ENCODE measurements at regions not wholly inside any gene's neighbourhood (a gene's known extent, or its start where the extent isn't known, plus 50 kb on each side); places are given as distances from the start of the nearest gene placed in this dataset.
A peak's percentile ranks its signal among the peaks of the same experiment; 100 is the strongest.
"Not testable (repeated sequence)": the region's sequence is repeated elsewhere in the genome, so short reads cannot be mapped to it uniquely, and the experiment has no call there.

GRCh38 chr3:5698851-5699250, 511.3 kb downstream of the EDEM1 start:
- Mint-ChIP-seq H3K36me3 (no peaks in the 10 kb centered on the region), H3K27me3 (no peaks in the 10 kb centered on the region), H3K4me3 (no peak overlapping the region), H3K4me1 (peaks cover 2 to 6% of the 10 kb centered on the region in 2 donors), H3K27ac (no peak overlapping the region), H3K9me3 (no peaks in the 10 kb centered on the region)
- no peak for DNase-seq
- ATAC-seq (replicated peaks): no peak

GRCh38 chr3:5699313-5699712, 511.8 kb downstream of the EDEM1 start:
- no peak for ATAC-seq (replicated peaks)
- Mint-ChIP-seq H3K27ac (no peak overlapping the region), H3K4me1 (peaks cover 2 to 6% of the 10 kb centered on the region in 2 donors), H3K9me3 (no peaks in the 10 kb centered on the region), H3K27me3 (no peaks in the 10 kb centered on the region), H3K36me3 (no peaks in the 10 kb centered on the region), H3K4me3 (no peak overlapping the region)
- no peak for DNase-seq

GRCh38 chr3:5699811-5700210, 512.3 kb downstream of the EDEM1 start:
- H3K27ac Mint-ChIP-seq: no peak overlapping the region
- no peaks in the 10 kb centered on the region for H3K27me3 Mint-ChIP-seq
- H3K4me1 Mint-ChIP-seq: peaks cover 2 to 6% of the 10 kb centered on the region in 2 donors
- no peaks in the 10 kb centered on the region for H3K36me3 Mint-ChIP-seq
- no peak overlapping the region for H3K4me3 Mint-ChIP-seq
- DNase-seq: no peak
- H3K9me3 Mint-ChIP-seq: no peaks in the 10 kb centered on the region
- no peak for ATAC-seq (replicated peaks)

- H3K9me3 Mint-ChIP-seq; H3K4me3 Mint-ChIP-seq; H3K36me3 Mint-ChIP-seq; ATAC-seq (replicated peaks); H3K27me3 Mint-ChIP-seq; H3K4me1 Mint-ChIP-seq; DNase-seq; H3K27ac Mint-ChIP-seq: not testable (repeated sequence)
Measured at GRCh38 chr3:5701005-5701404, 513.5 kb downstream of the EDEM1 start.

- DNase-seq: no peak
- H3K27ac Mint-ChIP-seq: no peak overlapping the region
- peaks cover 4 to 5% of the 10 kb centered on the region in 2 donors for H3K4me1 Mint-ChIP-seq
Measured at GRCh38 chr3:5707794-5708193, 520.3 kb downstream of the EDEM1 start.

GRCh38 chr3:5709714-5710113, 522.2 kb downstream of the EDEM1 start:
- DNase-seq (no peak), ATAC-seq (replicated peaks) (no peak)
- H3K9me3 Mint-ChIP-seq: peaks cover 7 to 11% of the 10 kb centered on the region in 2 donors
- peaks cover 0 to 2% of the 10 kb centered on the region in 2 donors for H3K4me1 Mint-ChIP-seq
- no peak overlapping the region for H3K4me3 Mint-ChIP-seq
- H3K27me3 Mint-ChIP-seq: peaks cover 0 to 4% of the 10 kb centered on the region in 2 donors
- H3K27ac Mint-ChIP-seq: no peak overlapping the region
- H3K36me3 Mint-ChIP-seq: no peaks in the 10 kb centered on the region

More at GRCh38 chr3:5707794-5708193, 520.3 kb downstream of the EDEM1 start:
- no peaks in the 10 kb centered on the region for H3K36me3 Mint-ChIP-seq
- H3K27me3 Mint-ChIP-seq: peaks cover 0 to 4% of the 10 kb centered on the region in 2 donors
- H3K9me3 Mint-ChIP-seq: peaks cover 5 to 11% of the 10 kb centered on the region in 2 donors
- no peak for ATAC-seq (replicated peaks)
- no peak overlapping the region for H3K4me3 Mint-ChIP-seq

GRCh38 chr3:5710718-5711117, 523.2 kb downstream of the EDEM1 start:
- Mint-ChIP-seq H3K4me1 (peaks cover 0 to 2% of the 10 kb centered on the region in 2 donors), H3K36me3 (no peaks in the 10 kb centered on the region), H3K27ac (no peak overlapping the region), H3K27me3 (peaks cover 0 to 4% of the 10 kb centered on the region in 2 donors), H3K9me3 (peaks cover 6 to 8% of the 10 kb centered on the region in 2 donors), H3K4me3 (no peak overlapping the region)
- DNase-seq: no peak
- ATAC-seq (replicated peaks): no peak

GRCh38 chr3:5717254-5717653, 529.7 kb downstream of the EDEM1 start:
- peaks cover 4 to 6% of the 10 kb centered on the region in 2 donors for H3K9me3 Mint-ChIP-seq
- no peaks in the 10 kb centered on the region for H3K4me1 Mint-ChIP-seq
- no peaks in the 10 kb centered on the region for H3K36me3 Mint-ChIP-seq
- no peak overlapping the region for H3K27ac Mint-ChIP-seq
- ATAC-seq (replicated peaks): no peak
- peaks cover 0 to 6% of the 10 kb centered on the region in 2 donors for H3K27me3 Mint-ChIP-seq
- no peak for DNase-seq
- no peak overlapping the region for H3K4me3 Mint-ChIP-seq

GRCh38 chr3:5719668-5720067, 532.2 kb downstream of the EDEM1 start:
- not testable (repeated sequence) for H3K36me3 Mint-ChIP-seq; H3K9me3 Mint-ChIP-seq; H3K4me1 Mint-ChIP-seq; H3K4me3 Mint-ChIP-seq; H3K27me3 Mint-ChIP-seq; DNase-seq; ATAC-seq (replicated peaks); H3K27ac Mint-ChIP-seq

GRCh38 chr3:5725801-5726200, 538.3 kb downstream of the EDEM1 start:
- ATAC-seq (replicated peaks): no peak
- H3K36me3 Mint-ChIP-seq: no peaks in the 10 kb centered on the region
- no peak overlapping the region for H3K27ac Mint-ChIP-seq
- DNase-seq: no peak
- H3K4me3 Mint-ChIP-seq: no peak overlapping the region
- no peaks in the 10 kb centered on the region for H3K4me1 Mint-ChIP-seq
- no peaks in the 10 kb centered on the region for H3K27me3 Mint-ChIP-seq
- no peaks in the 10 kb centered on the region for H3K9me3 Mint-ChIP-seq

- Mint-ChIP-seq H3K4me3 (no peak overlapping the region), H3K27me3 (no peaks in the 10 kb centered on the region), H3K36me3 (no peaks in the 10 kb centered on the region), H3K4me1 (no peaks in the 10 kb centered on the region), H3K9me3 (no peaks in the 10 kb centered on the region), H3K27ac (no peak overlapping the region)
- no peak for ATAC-seq (replicated peaks)
- DNase-seq: no peak
Measured at GRCh38 chr3:5726621-5727020, 539.1 kb downstream of the EDEM1 start.

GRCh38 chr3:5727743-5728484, 540.4 kb downstream of the EDEM1 start:
- no peaks in the 10 kb centered on the region for H3K27me3 Mint-ChIP-seq
- no peaks in the 10 kb centered on the region for H3K4me1 Mint-ChIP-seq
- DNase-seq (no peak), ATAC-seq (replicated peaks) (no peak)
- H3K36me3 Mint-ChIP-seq: no peaks in the 10 kb centered on the region
- no peak overlapping the region for H3K27ac Mint-ChIP-seq
- H3K4me3 Mint-ChIP-seq: no peak overlapping the region
- no peaks in the 10 kb centered on the region for H3K9me3 Mint-ChIP-seq

- Mint-ChIP-seq H3K4me3 (no peak overlapping the region), H3K27ac (no peak overlapping the region), H3K36me3 (no peaks in the 10 kb centered on the region), H3K9me3 (no peaks in the 10 kb centered on the region), H3K4me1 (no peaks in the 10 kb centered on the region), H3K27me3 (peaks cover 0 to 6% of the 10 kb centered on the region in 2 donors)
- ATAC-seq (replicated peaks) (no peak), DNase-seq (no peak)
Measured at GRCh38 chr3:5729852-5730251, 542.3 kb downstream of the EDEM1 start.

- H3K27me3 Mint-ChIP-seq: peaks cover 0 to 6% of the 10 kb centered on the region in 2 donors
- ATAC-seq (replicated peaks): peak in 1 of 2 donors; percentile 29
Measured at GRCh38 chr3:5731100-5731499, 543.6 kb downstream of the EDEM1 start.

GRCh38 chr3:5732081-5732480, 544.6 kb downstream of the EDEM1 start:
- H3K4me1 Mint-ChIP-seq: no peaks in the 10 kb centered on the region
- H3K27me3 Mint-ChIP-seq: peaks cover 0 to 6% of the 10 kb centered on the region in 2 donors
- no peaks in the 10 kb centered on the region for H3K9me3 Mint-ChIP-seq
- no peak overlapping the region for H3K4me3 Mint-ChIP-seq
- ATAC-seq (replicated peaks) (no peak), DNase-seq (no peak)
- no peaks in the 10 kb centered on the region for H3K36me3 Mint-ChIP-seq
- no peak overlapping the region for H3K27ac Mint-ChIP-seq

More at GRCh38 chr3:5731100-5731499, 543.6 kb downstream of the EDEM1 start:
- Mint-ChIP-seq H3K9me3 (no peaks in the 10 kb centered on the region), H3K27ac (no peak overlapping the region), H3K4me3 (no peak overlapping the region), H3K4me1 (no peaks in the 10 kb centered on the region), H3K36me3 (no peaks in the 10 kb centered on the region)
- DNase-seq: no peak

All from stimulated activated naive B cell treated with anti-CD40 and anti-IgM and Interleukin-4, amounts not matched to agents 10 μg/mL and 1 μg/mL and 100 μg/mL, for 72 hours (primary cell).